CD14-positive monocyte (primary cell): ENCODE measurements at regions not wholly inside any gene's neighbourhood (a gene's known extent, or its start where the extent isn't known, plus 50 kb on each side); places are given as distances from the start of the nearest gene placed in this dataset.

ENCODE experiments used
- DNase-seq, 3 donors: peaks; one replicate each; pipeline ENCODE4 v3.0.0-alpha.2; 2011 to 2022
- H2AFZ ChIP-seq: 2 replicates; pipeline ENCODE4 v1.6.0; 2012; ENCODE audit warnings: mild to moderate bottlenecking, low read depth, low read length, inconsistent platforms; ENCODE audit not compliant: insufficient read depth, poor library complexity, severe bottlenecking
- H3K27ac ChIP-seq, 2 donors: 1 replicate in 1 of 2; 2 replicates in 1 of 2; pipeline ENCODE4 v1.5.1; 2012 to 2013; ENCODE audit warnings: low read length in 2 of 2, control low read depth in 1 of 2, inconsistent platforms in 1 of 2, low read depth in 1 of 2, mild to moderate bottlenecking in 1 of 2
- H3K27me3 ChIP-seq, 2 donors: one replicate each; pipeline versions ENCODE4 v1.6.0 to v1.6.1; 2011 to 2013; ENCODE audit warnings: low read length in 2 of 2; ENCODE audit not compliant: control insufficient read depth in 2 of 2, insufficient read depth in 2 of 2
- H3K36me3 ChIP-seq, 2 donors: replicated peaks in 1 of 2; 1 replicate in 1 of 2; 2 replicates in 1 of 2; pipeline versions ENCODE4 v1.5.1 to v1.6.1; 2012 to 2013; ENCODE audit warnings: low read length in 2 of 2, control low read depth in 1 of 2, inconsistent platforms in 1 of 2, mild to moderate bottlenecking in 1 of 2; ENCODE audit not compliant: insufficient read depth in 2 of 2, control insufficient read depth in 1 of 2
- H3K4me1 ChIP-seq, 2 donors: 1 replicate in 1 of 2; 2 replicates in 1 of 2; pipeline versions ENCODE4 v1.5.1 to v1.6.1; 2012 to 2013; ENCODE audit warnings: low read length in 2 of 2, control low read depth in 1 of 2, inconsistent platforms in 1 of 2, mild to moderate bottlenecking in 1 of 2, moderate library complexity in 1 of 2; ENCODE audit not compliant: insufficient read depth in 2 of 2, control insufficient read depth in 1 of 2
- H3K4me2 ChIP-seq: replicated peaks from 2 replicates; pipeline ENCODE3; 2012; ENCODE audit warnings: low read length, moderate library complexity, mild to moderate bottlenecking; ENCODE audit not compliant: poor library complexity, severe bottlenecking; ENCODE audit errors: extremely low read depth
- H3K4me3 ChIP-seq, 3 experiments: fragments of 200-600 bp in 1 of 3; sonication (generic) in 1 of 3; replicated peaks in 1 of 3; 1 replicate in 2 of 3; 2 replicates in 1 of 3; pipeline ENCODE4 v1.5.1; 2011 to 2013; ENCODE audit warnings: low read length in 3 of 3, mild to moderate bottlenecking in 3 of 3, control low read depth in 2 of 3, low read depth in 2 of 3, inconsistent platforms in 1 of 3, moderate library complexity in 1 of 3
- H3K79me2 ChIP-seq: 2 replicates; pipeline ENCODE4 v1.6.0; 2012; ENCODE audit warnings: mild to moderate bottlenecking, control low read depth, inconsistent platforms, low read length, moderate library complexity; ENCODE audit not compliant: insufficient read depth
- H3K9ac ChIP-seq: 2 replicates; pipeline ENCODE4 v1.6.0; 2017; ENCODE audit warnings: low read length, mild to moderate bottlenecking; ENCODE audit not compliant: insufficient read depth, poor library complexity, severe bottlenecking
- H3K9me3 ChIP-seq, 2 donors: replicated peaks in 1 of 2; 1 replicate in 1 of 2; 2 replicates in 1 of 2; pipeline versions ENCODE4 v1.5.1 to v1.6.1; 2012 to 2013; ENCODE audit warnings: low read length in 2 of 2, control low read depth in 1 of 2; ENCODE audit not compliant: control insufficient read depth in 1 of 2, insufficient read depth in 1 of 2
- H4K20me1 ChIP-seq: 2 replicates; pipeline ENCODE4 v1.6.0; 2012; ENCODE audit warnings: mild to moderate bottlenecking, low read length, control low read depth, moderate library complexity; ENCODE audit not compliant: insufficient read depth
- H3K27ac Mint-ChIP-seq, 7 donors: one replicate each; pipeline ENCODE4 v1.8.0; 2020; ENCODE audit warnings: mild to moderate bottlenecking in 7 of 7, mixed read lengths in 7 of 7, moderate library complexity in 6 of 7, inconsistent platforms in 2 of 7
- H3K27me3 Mint-ChIP-seq, 3 donors: one replicate each; pipeline ENCODE4 v1.8.0; 2021 to 2022; ENCODE audit warnings: low read depth in 3 of 3, mild to moderate bottlenecking in 3 of 3, mixed read lengths in 3 of 3, moderate library complexity in 3 of 3, inconsistent platforms in 1 of 3
- H3K36me3 Mint-ChIP-seq, 2 donors: one replicate each; pipeline ENCODE4 v1.8.0; 2020; ENCODE audit warnings: mixed read lengths in 2 of 2, inconsistent platforms in 1 of 2, mild to moderate bottlenecking in 1 of 2
- H3K4me1 Mint-ChIP-seq: one replicate; pipeline ENCODE4 v1.8.0; 2020; ENCODE audit warnings: mild to moderate bottlenecking, mixed read lengths
- H3K4me3 Mint-ChIP-seq, 2 donors: one replicate each; pipeline ENCODE4 v1.8.0; 2020; ENCODE audit warnings: mild to moderate bottlenecking in 2 of 2, mixed read lengths in 2 of 2, moderate library complexity in 1 of 2
- H3K9me3 Mint-ChIP-seq, 7 donors: one replicate each; pipeline ENCODE4 v1.8.0; 2020 to 2022; ENCODE audit warnings: mixed read lengths in 7 of 7, mild to moderate bottlenecking in 6 of 7, moderate library complexity in 6 of 7, inconsistent platforms in 2 of 7
- WGBS: methylation state at CpG from one replicate; pipeline ENCODE4 v1.1.5; 2013; ENCODE audit warnings: missing lambda C conversion rate; ENCODE audit not compliant: insufficient coverage; 5-methylcytosine and 5-hydroxymethylcytosine counted together
- intact Hi-C, 2 donors: fragments of 100-400 bp; cut with micrococcal nuclease; formaldehyde crosslinking; loops; one replicate each; pipeline versions ENCODE4 v1.15.0 to v1.15.1; 2023
- TF ChIP-seq, protein P1 (sequence below): fragments of 200-600 bp; IDR thresholded peaks from one replicate; pipeline ENCODE4 v1.8.0; 2022; ENCODE audit warnings: antibody characterized with exemption, mild to moderate bottlenecking

DNA sequence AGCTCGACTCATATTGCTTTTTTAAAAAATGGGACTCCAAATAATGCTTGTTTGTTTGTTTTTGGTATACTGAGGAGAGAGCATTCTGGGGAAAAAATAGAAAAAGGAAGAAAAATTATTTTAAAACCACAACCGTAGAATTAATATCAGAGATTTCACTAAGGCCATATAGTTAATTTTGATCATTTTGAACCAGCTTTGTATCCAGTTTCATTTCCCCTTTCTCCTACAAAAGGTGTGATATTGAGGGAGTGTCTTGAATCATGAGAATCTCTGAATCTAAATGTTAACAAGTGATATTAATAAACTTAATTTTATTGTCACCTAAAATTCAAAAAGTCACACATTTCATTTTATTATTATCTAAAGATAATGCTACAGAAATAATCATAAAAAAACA lies 198.5 kb upstream of the GALNT5 start:
- H3K27me3 Mint-ChIP-seq = peaks cover 0 to 2% (median under 1%) of the 10 kb centered on the region in 3 donors
- no peak overlapping the region for H3K4me2 ChIP-seq
- no peaks in the 10 kb centered on the region for H3K36me3 Mint-ChIP-seq

DNA sequence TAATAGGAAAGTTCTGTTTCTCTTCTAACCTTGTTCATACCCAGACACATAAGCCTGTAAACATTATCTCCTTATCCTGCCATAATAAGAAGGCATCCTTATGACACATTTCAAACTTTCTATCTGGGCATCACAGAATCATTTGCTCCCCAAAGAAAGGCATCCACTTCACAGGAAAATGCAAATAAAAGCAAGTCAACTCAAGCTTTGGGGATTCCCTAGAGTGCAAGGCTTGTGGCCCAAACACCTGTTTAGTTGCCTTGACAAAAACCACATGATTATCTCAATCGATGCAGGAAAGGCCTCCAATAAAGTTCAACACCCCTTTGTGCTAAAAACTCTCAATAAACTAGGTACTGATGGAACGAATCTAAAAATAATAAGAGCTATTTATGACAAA lies 195.7 kb upstream of the GALNT5 start:
- H3K36me3 ChIP-seq = no peaks in the 10 kb centered on the region
- H3K4me1 Mint-ChIP-seq = no peaks in the 10 kb centered on the region
- H3K27me3 Mint-ChIP-seq = peaks cover 0 to 4% (median 2%) of the 10 kb centered on the region in 3 donors
- H3K4me3 Mint-ChIP-seq = no peak overlapping the region
- peaks cover 0 to 1% (median 0%) of the 10 kb centered on the region in 7 donors for H3K9me3 Mint-ChIP-seq
- no peak overlapping the region for H3K27ac Mint-ChIP-seq
- no peak overlapping the region for H3K9ac ChIP-seq
- H2AFZ ChIP-seq = no peak overlapping the region
- peaks cover 0 to 2% of the 10 kb centered on the region in 2 donors for H3K27me3 ChIP-seq
- no peak overlapping the region for H3K4me3 ChIP-seq
- H4K20me1 ChIP-seq = no peaks in the 10 kb centered on the region
- H3K4me2 ChIP-seq = no peak overlapping the region
- no peaks in the 10 kb centered on the region for H3K4me1 ChIP-seq
- intact Hi-C loops = no loop called here
- H3K27ac ChIP-seq = no peak overlapping the region
- WGBS = no CpG with 5 or more reads among the region's 2 CpGs
- H3K9me3 ChIP-seq = no peaks in the 10 kb centered on the region
- no peak for DNase-seq
- no peaks in the 10 kb centered on the region for H3K36me3 Mint-ChIP-seq
- TF ChIP-seq, protein P1, sequence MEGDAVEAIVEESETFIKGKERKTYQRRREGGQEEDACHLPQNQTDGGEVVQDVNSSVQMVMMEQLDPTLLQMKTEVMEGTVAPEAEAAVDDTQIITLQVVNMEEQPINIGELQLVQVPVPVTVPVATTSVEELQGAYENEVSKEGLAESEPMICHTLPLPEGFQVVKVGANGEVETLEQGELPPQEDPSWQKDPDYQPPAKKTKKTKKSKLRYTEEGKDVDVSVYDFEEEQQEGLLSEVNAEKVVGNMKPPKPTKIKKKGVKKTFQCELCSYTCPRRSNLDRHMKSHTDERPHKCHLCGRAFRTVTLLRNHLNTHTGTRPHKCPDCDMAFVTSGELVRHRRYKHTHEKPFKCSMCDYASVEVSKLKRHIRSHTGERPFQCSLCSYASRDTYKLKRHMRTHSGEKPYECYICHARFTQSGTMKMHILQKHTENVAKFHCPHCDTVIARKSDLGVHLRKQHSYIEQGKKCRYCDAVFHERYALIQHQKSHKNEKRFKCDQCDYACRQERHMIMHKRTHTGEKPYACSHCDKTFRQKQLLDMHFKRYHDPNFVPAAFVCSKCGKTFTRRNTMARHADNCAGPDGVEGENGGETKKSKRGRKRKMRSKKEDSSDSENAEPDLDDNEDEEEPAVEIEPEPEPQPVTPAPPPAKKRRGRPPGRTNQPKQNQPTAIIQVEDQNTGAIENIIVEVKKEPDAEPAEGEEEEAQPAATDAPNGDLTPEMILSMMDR = no peak
- H3K79me2 ChIP-seq = no peaks in the 10 kb centered on the region

More for the DNA sequence above, 198.5 kb upstream of the GALNT5 start:
- H3K4me1 ChIP-seq = no peaks in the 10 kb centered on the region
- no peak overlapping the region for H3K27ac Mint-ChIP-seq
- H3K27ac ChIP-seq = no peak overlapping the region
- no peaks in the 10 kb centered on the region for H3K9me3 Mint-ChIP-seq
- intact Hi-C loops = no loop called here
- no peak overlapping the region for H3K4me3 Mint-ChIP-seq
- H2AFZ ChIP-seq = no peak overlapping the region
- no peak overlapping the region for H3K9ac ChIP-seq
- H3K79me2 ChIP-seq = no peaks in the 10 kb centered on the region
- H3K4me1 Mint-ChIP-seq = no peaks in the 10 kb centered on the region
- no CpG with 5 or more reads among the region's 2 CpGs for WGBS
- TF ChIP-seq, protein P1 = no peak
- H4K20me1 ChIP-seq = no peaks in the 10 kb centered on the region
- H3K36me3 ChIP-seq = no peaks in the 10 kb centered on the region
- no peaks in the 10 kb centered on the region for H3K9me3 ChIP-seq
- H3K27me3 ChIP-seq = peaks cover 0 to 2% of the 10 kb centered on the region in 2 donors
- no peak for DNase-seq
- H3K4me3 ChIP-seq = no peak overlapping the region
